GM19452 (cell line): ENCODE measurements at regions not wholly inside any gene's neighbourhood (a gene's known extent, or its start where the extent isn't known, plus 50 kb on each side); places are given as distances from the start of the nearest gene placed in this dataset.

Source experiments
- ATAC-seq: cut with Tn5 transposase; IDR thresholded peaks from one replicate; pipeline ENCODE4 v1.9.1; 2021; ENCODE audit not compliant: unreplicated experiment

- no peak for ATAC-seq
Observed at GRCh38 chr21:29228306-29228705, 70.4 kb upstream of the BACH1 start.

- no peak for ATAC-seq
Observed at GRCh38 chr21:29230551-29231261, 68.0 kb upstream of the BACH1 start.

- no peak for ATAC-seq
Observed at GRCh38 chr21:29231756-29232529, 66.8 kb upstream of the BACH1 start.

DNA sequence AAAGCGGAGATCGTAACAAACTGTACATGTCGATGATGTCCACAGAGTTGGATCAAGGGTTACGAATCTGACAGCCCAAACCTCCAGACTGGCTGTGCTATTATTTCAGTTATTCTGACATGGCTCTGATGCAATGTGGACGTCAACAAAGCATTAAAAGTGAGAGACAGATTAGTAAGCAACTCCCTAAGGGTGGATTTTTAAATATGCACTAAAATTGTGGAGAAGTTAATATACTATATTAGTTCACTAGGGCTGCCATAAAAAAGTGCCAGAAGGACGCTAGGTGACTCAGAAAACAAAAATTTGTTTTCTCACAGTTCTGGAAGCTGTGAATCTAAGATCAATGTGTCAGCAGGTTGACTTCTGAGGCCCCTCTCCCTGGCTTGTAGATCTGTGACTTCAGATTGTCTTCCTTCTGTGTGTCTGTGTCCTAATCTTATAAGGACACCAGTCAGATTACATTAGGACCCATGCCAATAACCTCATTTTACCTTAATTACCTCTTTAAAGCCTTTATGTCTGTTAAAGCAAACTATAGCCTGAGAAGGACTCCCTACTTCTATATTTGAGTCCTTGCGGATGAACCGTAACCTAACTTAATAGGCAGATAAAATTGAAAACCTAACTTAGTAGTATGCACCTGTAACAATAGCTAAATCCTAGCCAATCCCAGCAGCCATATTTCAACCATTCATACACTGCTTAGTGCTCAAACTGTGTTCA lies 66.0 kb upstream of the BACH1 start:
- no peak for ATAC-seq

GRCh38 chr21:29233256-29233546 lies 65.5 kb upstream of the BACH1 start:
- ATAC-seq = no peak

GRCh38 chr21:29233611-29234540 lies 64.8 kb upstream of the BACH1 start:
- ATAC-seq = peak; percentile 49

DNA sequence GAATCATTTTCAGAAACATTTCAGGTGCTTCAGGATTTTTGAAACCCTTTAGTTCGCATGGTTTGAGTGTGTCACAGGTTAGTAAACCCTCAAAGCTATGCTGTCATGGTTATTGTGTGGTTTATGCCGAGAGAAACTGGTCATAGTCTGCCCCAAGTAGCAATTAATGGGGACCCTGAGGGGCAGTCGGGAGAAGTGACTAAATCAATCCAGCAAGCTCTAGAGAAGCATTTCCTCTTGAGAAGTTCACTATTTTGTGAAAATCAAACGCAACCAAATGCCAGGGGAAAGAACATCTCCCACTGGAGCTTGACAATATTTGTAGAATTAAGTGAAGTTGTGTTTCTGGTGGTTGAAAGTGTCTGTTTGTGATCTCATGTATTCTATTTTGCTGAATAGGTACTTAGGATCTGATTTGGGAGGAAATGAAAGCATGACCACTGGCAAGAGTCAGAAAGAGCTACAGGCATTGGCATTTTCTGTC lies 63.0 kb upstream of the BACH1 start:
- peak; percentile 43 for ATAC-seq

- ATAC-seq = no peak
Observed at GRCh38 chr21:29236201-29236600, 62.5 kb upstream of the BACH1 start.

GRCh38 chr21:29237110-29238052 lies 61.3 kb upstream of the BACH1 start:
- no peak for ATAC-seq

GRCh38 chr21:29238053-29238966 lies 60.4 kb upstream of the BACH1 start:
- ATAC-seq = no peak

GRCh38 chr21:29238967-29239290 lies 59.8 kb upstream of the BACH1 start:
- ATAC-seq = no peak

- no peak for ATAC-seq
Observed at GRCh38 chr21:29240136-29240535, 58.6 kb upstream of the BACH1 start.

DNA sequence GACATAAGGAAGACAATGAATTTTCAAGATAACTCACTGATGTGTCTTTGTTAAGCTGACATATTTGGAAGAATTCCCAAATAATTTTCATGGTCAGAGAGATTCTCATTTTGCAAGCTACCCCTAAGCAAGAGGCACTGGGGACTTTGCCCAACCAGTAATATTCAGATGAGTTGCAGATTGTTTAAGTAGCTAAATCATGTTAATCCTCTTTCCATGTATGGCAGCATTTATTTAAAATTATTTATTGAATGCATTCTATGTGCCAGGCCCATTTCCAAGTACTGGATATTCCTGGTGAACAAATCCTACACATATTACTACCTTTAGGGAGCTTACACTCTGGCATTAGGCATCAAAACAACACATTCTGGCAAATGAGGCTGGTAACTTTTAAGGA lies 56.5 kb upstream of the BACH1 start:
- ATAC-seq = no peak

DNA sequence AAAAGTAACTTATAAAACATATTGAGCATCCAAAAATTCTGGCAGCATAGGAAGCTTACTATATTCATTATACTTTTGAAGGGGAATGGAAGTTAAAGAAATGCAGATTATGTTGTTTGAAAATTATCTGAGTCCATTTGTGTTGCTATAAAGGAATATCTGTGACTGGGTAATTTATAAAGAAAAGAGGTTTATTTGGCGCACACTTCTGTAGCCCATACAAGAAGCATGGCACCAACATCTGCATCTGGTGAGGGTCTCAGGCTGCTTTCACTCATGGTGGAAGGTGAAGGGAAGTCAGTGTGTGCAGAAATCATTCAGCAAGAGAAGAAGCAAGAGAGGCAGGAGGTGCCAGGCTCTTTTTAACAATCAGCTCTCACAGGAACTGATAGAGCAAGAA lies 55.5 kb upstream of the BACH1 start:
- ATAC-seq = no peak

GRCh38 chr21:29245104-29245643 lies 53.5 kb upstream of the BACH1 start:
- ATAC-seq = peak; percentile 80

GRCh38 chr21:29245863-29246262 lies 52.9 kb upstream of the BACH1 start:
- ATAC-seq = no peak

GRCh38 chr21:29246614-29247013 lies 52.1 kb upstream of the BACH1 start:
- ATAC-seq = no peak

GRCh38 chr21:29248124-29248523 lies 50.6 kb upstream of the BACH1 start:
- no peak for ATAC-seq
